Fibroblast of the aortic adventitia (primary cell): ENCODE measurements at regions not wholly inside any gene's neighbourhood (a gene's known extent, or its start where the extent isn't known, plus 50 kb on each side); places are given as distances from the start of the nearest gene placed in this dataset.

Source experiments
- DNase-seq: peaks from one replicate; pipeline ENCODE4 v3.0.0-alpha.2; 2010; ENCODE audit warnings: low read depth
- H3K4me3 ChIP-seq: 2 replicates; pipeline ENCODE4 v1.5.1; 2011; ENCODE audit warnings: low read depth, mild to moderate bottlenecking, control low read depth, low read length, moderate library complexity
- TF ChIP-seq, protein P1 (sequence below): IDR thresholded peaks from 2 replicates; pipeline ENCODE4 v1.5.1; 2011; ENCODE audit warnings: mild to moderate bottlenecking, low read length, control low read depth, inconsistent platforms; ENCODE audit not compliant: insufficient read depth

DNA sequence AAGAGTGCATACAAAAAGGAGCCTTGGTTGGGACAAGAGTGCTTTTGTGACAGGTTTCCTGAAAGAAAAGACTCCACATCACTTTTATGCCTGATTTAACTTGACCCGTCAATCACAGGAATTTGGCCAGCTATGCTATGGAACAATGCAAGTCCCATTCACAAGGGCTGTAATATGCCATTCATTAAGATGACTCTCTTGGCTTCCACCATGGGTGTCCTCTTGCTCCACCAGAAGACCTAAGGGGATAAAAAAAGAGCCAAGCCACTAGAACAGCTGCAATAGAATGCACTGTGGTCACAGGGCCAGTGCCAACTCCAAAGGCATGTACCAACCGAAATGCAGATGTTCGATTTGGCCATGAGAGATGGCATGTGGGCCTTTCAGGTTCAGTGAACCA is 480.1 kb upstream of the MPDZ start:
- TF ChIP-seq, protein P1, sequence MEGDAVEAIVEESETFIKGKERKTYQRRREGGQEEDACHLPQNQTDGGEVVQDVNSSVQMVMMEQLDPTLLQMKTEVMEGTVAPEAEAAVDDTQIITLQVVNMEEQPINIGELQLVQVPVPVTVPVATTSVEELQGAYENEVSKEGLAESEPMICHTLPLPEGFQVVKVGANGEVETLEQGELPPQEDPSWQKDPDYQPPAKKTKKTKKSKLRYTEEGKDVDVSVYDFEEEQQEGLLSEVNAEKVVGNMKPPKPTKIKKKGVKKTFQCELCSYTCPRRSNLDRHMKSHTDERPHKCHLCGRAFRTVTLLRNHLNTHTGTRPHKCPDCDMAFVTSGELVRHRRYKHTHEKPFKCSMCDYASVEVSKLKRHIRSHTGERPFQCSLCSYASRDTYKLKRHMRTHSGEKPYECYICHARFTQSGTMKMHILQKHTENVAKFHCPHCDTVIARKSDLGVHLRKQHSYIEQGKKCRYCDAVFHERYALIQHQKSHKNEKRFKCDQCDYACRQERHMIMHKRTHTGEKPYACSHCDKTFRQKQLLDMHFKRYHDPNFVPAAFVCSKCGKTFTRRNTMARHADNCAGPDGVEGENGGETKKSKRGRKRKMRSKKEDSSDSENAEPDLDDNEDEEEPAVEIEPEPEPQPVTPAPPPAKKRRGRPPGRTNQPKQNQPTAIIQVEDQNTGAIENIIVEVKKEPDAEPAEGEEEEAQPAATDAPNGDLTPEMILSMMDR: no peak
- no peak for DNase-seq
- H3K4me3 ChIP-seq: no peak overlapping the region

DNA sequence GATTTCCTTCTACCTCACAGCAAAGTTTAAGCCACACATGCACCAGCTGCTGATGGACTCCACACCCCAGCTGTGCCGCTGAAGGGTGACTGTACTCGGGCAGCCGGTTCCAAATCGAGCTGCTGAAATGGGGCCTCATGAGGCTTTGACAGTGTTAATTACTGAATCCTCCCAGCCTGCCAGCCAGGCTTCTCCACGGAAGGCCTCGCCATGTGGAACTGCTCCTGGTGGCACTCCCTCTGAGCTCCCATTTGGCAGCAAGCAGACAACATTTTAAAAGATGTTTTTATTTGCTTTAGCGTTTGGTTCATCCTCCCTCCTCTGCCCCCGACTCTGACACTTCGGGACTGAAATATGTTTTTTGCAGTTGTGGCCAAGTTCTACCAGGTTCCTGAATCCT is 479.4 kb upstream of the MPDZ start:
- TF ChIP-seq, protein P1: no peak
- no peak for DNase-seq
- no peak overlapping the region for H3K4me3 ChIP-seq

DNA sequence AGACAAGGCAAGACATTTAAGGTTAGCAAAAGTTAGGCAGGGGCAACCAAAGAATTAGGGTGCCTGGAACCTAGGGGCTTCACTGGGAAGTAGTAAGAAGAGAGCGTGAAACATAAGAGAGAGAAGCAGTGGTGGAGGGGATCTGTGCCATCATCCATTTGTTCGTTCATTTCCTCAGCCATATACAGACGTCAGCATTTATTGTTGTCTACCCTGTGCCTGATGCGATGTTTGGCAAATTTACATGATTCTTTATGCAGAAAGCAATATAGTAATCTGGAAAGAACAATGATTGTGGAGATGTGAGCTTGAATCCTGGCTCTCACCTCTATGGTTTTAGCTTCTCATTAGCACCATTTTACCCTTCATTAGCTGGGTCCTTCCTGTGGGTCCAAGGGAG is 477.5 kb upstream of the MPDZ start:
- DNase-seq: no peak
- TF ChIP-seq, protein P1: no peak
- no peak overlapping the region for H3K4me3 ChIP-seq

DNA sequence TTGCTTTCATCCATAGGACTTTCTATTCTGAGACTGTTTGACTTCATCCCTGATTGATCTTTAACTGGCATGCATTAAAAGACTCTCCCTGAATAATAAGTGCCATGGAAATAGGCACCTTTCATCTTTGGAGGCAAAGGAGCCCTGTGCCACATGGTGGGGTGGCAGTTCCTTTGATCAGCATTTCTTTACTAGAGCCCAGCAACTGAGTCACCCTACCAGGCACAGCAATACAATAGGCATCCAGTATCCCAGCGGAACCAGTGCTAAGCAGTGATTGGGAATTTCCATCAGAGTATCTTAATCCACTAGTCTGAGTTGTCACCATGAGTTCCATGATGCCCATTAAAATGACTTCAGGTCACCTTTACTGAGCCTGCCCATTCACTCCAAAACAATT is 476.1 kb upstream of the MPDZ start:
- TF ChIP-seq, protein P1: no peak
- DNase-seq: no peak
- no peak overlapping the region for H3K4me3 ChIP-seq

DNA sequence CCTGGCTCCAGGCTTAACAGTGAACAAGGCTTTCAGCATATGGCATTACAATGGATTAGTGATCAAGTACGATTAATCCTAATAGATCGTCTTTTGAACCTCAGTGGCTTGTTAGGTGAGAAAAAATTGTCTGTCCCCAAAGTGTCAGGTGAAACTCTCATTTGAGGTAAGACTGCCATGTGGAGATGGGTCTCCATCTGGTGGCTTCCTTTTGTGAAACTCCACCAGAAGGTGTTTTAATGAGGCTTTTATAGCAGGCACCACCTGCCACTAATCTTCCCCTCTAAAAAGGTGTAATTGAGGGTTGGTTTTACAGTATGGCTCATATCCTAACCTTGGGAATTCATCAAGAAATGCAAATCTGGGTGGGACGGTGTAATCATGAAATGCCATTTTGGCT is 471.1 kb upstream of the MPDZ start:
- no peak overlapping the region for H3K4me3 ChIP-seq
- TF ChIP-seq, protein P1: no peak
- no peak for DNase-seq

DNA sequence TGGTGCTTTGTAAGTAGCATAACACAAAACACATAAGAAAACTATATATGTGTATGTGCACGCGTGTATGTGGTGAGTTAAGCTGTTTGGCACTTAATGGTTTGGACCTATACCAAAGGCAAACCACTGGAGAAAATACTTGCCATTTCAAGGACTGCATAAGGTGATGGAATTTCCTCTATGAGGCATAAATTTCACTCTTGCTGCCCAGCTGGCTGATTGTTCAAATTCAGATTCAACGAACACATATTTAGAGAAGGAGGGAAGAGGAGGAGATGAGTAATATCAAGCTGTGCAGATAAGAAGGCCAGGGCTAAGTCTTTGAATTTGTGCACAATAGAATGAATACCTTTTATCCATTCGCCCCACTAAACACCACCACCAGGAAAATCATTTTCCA is 470.6 kb upstream of the MPDZ start:
- H3K4me3 ChIP-seq: no peak overlapping the region
- TF ChIP-seq, protein P1: no peak
- peak; percentile 99 for DNase-seq

DNA sequence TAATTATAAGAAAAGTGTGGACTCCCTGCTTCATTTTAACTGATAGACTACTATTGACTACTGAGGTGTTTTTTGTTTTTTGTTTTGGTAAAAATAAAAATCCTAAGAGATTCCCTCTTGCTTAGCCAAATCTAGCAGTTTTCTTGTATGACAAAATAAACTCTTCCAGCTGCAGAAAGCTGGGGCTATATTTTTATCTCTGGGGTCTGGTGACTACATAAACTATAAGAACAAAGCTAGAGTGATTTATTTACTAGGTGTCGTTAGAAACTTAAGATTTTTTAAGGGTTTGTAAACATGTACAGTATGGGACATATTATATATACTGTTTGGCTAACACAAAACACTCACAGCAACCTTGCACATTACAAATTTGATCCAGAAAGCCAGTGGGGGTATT is 467.4 kb upstream of the MPDZ start:
- TF ChIP-seq, protein P1: no peak
- no peak overlapping the region for H3K4me3 ChIP-seq
- DNase-seq: no peak
